GM23338 (cell line): ENCODE measurements at regions not wholly inside any gene's neighbourhood (a gene's known extent, or its start where the extent isn't known, plus 50 kb on each side); places are given as distances from the start of the nearest gene placed in this dataset.

ENCODE experiments used
- ATAC-seq: fragments of 200-7000 bp; cut with Tn5 transposase; 3 replicates; pipeline ENCODE4 v1.9.1; 2020
- DNase-seq: peaks from one replicate; pipeline ENCODE4 v3.0.0-alpha.2; 2015; ENCODE audit warnings: low spot score
- H2AFZ ChIP-seq: fragments of 200-600 bp; sonication (generic); 2 replicates; pipeline ENCODE4 v1.8.0; 2016; ENCODE audit warnings: antibody characterized with exemption, mild to moderate bottlenecking, moderate library complexity
- H3F3A ChIP-seq: fragments of 200-600 bp; sonication (generic); replicated peaks from 2 replicates; pipeline ENCODE4 v1.8.0; 2017; ENCODE audit warnings: antibody characterized with exemption, mixed run types, low read depth
- H3K27ac ChIP-seq: fragments of 200-600 bp; sonication (generic); 2 replicates; pipeline ENCODE4 v1.6.1; 2016; ENCODE audit warnings: low read depth
- H3K27me3 ChIP-seq: fragments of 200-600 bp; sonication (generic); 2 replicates; pipeline ENCODE4 v1.8.0; 2016; ENCODE audit warnings: mild to moderate bottlenecking, mixed run types, moderate library complexity; ENCODE audit not compliant: insufficient read depth
- H3K36me3 ChIP-seq: fragments of 200-600 bp; sonication (generic); 2 replicates; pipeline ENCODE4 v1.8.0; 2016; ENCODE audit warnings: mild to moderate bottlenecking; ENCODE audit not compliant: insufficient read depth
- H3K4me1 ChIP-seq: fragments of 200-600 bp; sonication (generic); 2 replicates; pipeline ENCODE4 v1.8.0; 2016; ENCODE audit warnings: mild to moderate bottlenecking, moderate library complexity; ENCODE audit not compliant: insufficient read depth
- H3K4me2 ChIP-seq: fragments of 200-600 bp; sonication (generic); 2 replicates; pipeline ENCODE4 v1.7.1; 2017; ENCODE audit warnings: mixed run types
- H3K4me3 ChIP-seq: fragments of 200-600 bp; sonication (generic); 2 replicates; pipeline ENCODE4 v1.6.1; 2016; ENCODE audit warnings: mixed run types
- H3K79me2 ChIP-seq: fragments of 200-600 bp; sonication (generic); replicated peaks from 2 replicates; pipeline ENCODE4 v1.8.0; 2017; ENCODE audit warnings: mild to moderate bottlenecking; ENCODE audit not compliant: insufficient read depth
- H3K9me2 ChIP-seq: fragments of 200-600 bp; sonication (generic); 2 replicates; pipeline ENCODE4 v1.8.0; 2017; ENCODE audit not compliant: insufficient read depth
- H4K20me1 ChIP-seq: fragments of 200-600 bp; sonication (generic); replicated peaks from 2 replicates; pipeline ENCODE4 v1.8.0; 2017; ENCODE audit warnings: mild to moderate bottlenecking; ENCODE audit not compliant: insufficient read depth
- H3K27ac Mint-ChIP-seq: 2 replicates; pipeline ENCODE4 v1.8.0; 2020; ENCODE audit warnings: inconsistent platforms, mild to moderate bottlenecking, moderate library complexity, mixed read lengths
- H3K27me3 Mint-ChIP-seq: 3 replicates; pipeline ENCODE4 v1.8.0; 2022; ENCODE audit warnings: low read depth, mild to moderate bottlenecking, moderate library complexity, mixed read lengths, inconsistent platforms; ENCODE audit not compliant: insufficient read depth, poor library complexity
- H3K36me3 Mint-ChIP-seq: 3 replicates; pipeline ENCODE4 v1.8.0; 2021; ENCODE audit warnings: low read depth, mild to moderate bottlenecking, inconsistent platforms, moderate library complexity, mixed read lengths
- H3K4me1 Mint-ChIP-seq: 3 replicates; pipeline ENCODE4 v1.8.0; 2020; ENCODE audit warnings: mild to moderate bottlenecking, inconsistent platforms, mixed read lengths
- H3K4me3 Mint-ChIP-seq: 3 replicates; pipeline ENCODE4 v1.8.0; 2021; ENCODE audit warnings: moderate library complexity, mild to moderate bottlenecking, inconsistent platforms, mixed read lengths
- H3K9me3 Mint-ChIP-seq: 3 replicates; pipeline ENCODE4 v1.8.0; 2020; ENCODE audit warnings: moderate library complexity, mild to moderate bottlenecking, inconsistent platforms, mixed read lengths
- CREB1 ChIP-seq: fragments of 250-450 bp; sonication (Bioruptor Pico); IDR thresholded peaks from 2 replicates; pipeline ENCODE4 v1.5.0; 2020; ENCODE audit warnings: low read depth, mild to moderate bottlenecking, moderate library complexity
- CTCF ChIP-seq, 2 experiments: fragments of 200-600 bp in 1 of 2; sonication (generic) in 1 of 2; conservative IDR thresholded peaks; 2 replicates each; pipeline versions ENCODE4 v1.5.1 to v1.6.1; 2016 to 2017; ENCODE audit warnings: antibody characterized with exemption in 2 of 2, low read depth in 2 of 2, mild to moderate bottlenecking in 2 of 2, moderate library complexity in 1 of 2
- EZH2 ChIP-seq: fragments of 200-600 bp; sonication (generic); IDR thresholded peaks from one replicate; pipeline ENCODE4 v1.8.0; 2017; ENCODE audit warnings: antibody characterized with exemption, mild to moderate bottlenecking, low read depth; ENCODE audit not compliant: unreplicated experiment
- EZH2phosphoT487 ChIP-seq: fragments of 200-600 bp; sonication (generic); IDR thresholded peaks from one replicate; pipeline ENCODE4 v1.8.1; 2018; ENCODE audit warnings: antibody characterized with exemption; ENCODE audit not compliant: unreplicated experiment
- JUNB ChIP-seq: IDR thresholded peaks from one replicate; pipeline ENCODE4 v1.6.1; 2016; ENCODE audit warnings: antibody characterized with exemption; ENCODE audit not compliant: unreplicated experiment
- NANOG ChIP-seq: IDR thresholded peaks from 2 replicates; pipeline ENCODE4 v1.6.1; 2016; ENCODE audit warnings: antibody characterized with exemption, borderline replicate concordance
- POLR2AphosphoS5 ChIP-seq: IDR thresholded peaks from 2 replicates; pipeline ENCODE4 v1.6.1; 2016; ENCODE audit warnings: antibody characterized with exemption, low read depth
- ZNF114 ChIP-seq: fragments of 250-450 bp; sonication (Bioruptor Pico); IDR thresholded peaks from 2 replicates; pipeline ENCODE4 v1.5.0; 2020; ENCODE audit warnings: mild to moderate bottlenecking, moderate library complexity
- ZNF331 ChIP-seq: fragments of 250-450 bp; sonication (Bioruptor Pico); IDR thresholded peaks from 2 replicates; pipeline ENCODE4 v1.5.0; 2020; ENCODE audit warnings: low read depth, mild to moderate bottlenecking, moderate library complexity
- ZNF462 ChIP-seq: fragments of 250-450 bp; sonication (Bioruptor Pico); IDR thresholded peaks from 2 replicates; pipeline ENCODE4 v1.5.0; 2020; ENCODE audit warnings: mild to moderate bottlenecking, moderate library complexity

GRCh38 chr17:14630621-14631020, 329.7 kb downstream of the HS3ST3B1 start:
- Histone ChIP-seq H3K4me3 (no peak overlapping the region), H4K20me1 (no peaks in the 10 kb centered on the region), H3K4me1 (no peaks in the 10 kb centered on the region), H2AFZ (peak overlapping the region; percentile 66; the same call in 1 of the 2 replicates), H3K27me3 (no peaks in the 10 kb centered on the region), H3K36me3 (no peaks in the 10 kb centered on the region), H3K9me2 (peaks cover 17% of the 10 kb centered on the region), H3F3A (no peaks in the 10 kb centered on the region), H3K4me2 (no peak overlapping the region), H3K27ac (no peak overlapping the region), H3K79me2 (no peaks in the 10 kb centered on the region)
- DNase-seq (no peak), ATAC-seq (no peak)
- TF ChIP-seq JUNB = no peak
- TF ChIP-seq NANOG = no peak
- TF ChIP-seq CREB1 (CRISPR knock-in tag) = no peak
- no peak for TF ChIP-seq CTCF (conservative IDR thresholded peaks at IDR 0.05; ENCODE audit: low read depth in 2 of 2)
- TF ChIP-seq ZNF462 (CRISPR knock-in tag) = no peak
- no peak for TF ChIP-seq EZH2phosphoT487
- TF ChIP-seq ZNF114 (CRISPR knock-in tag) = no peak
- TF ChIP-seq POLR2AphosphoS5 = no peak
- no peak for TF ChIP-seq EZH2
- no peak for TF ChIP-seq ZNF331 (CRISPR knock-in tag)
- H3K9me3 Mint-ChIP-seq = peaks cover 3% of the 10 kb centered on the region; the same call in 1 of the 3 replicates
- no peaks in the 10 kb centered on the region for H3K36me3 Mint-ChIP-seq
- H3K4me3 Mint-ChIP-seq = no peak overlapping the region
- no peaks in the 10 kb centered on the region for H3K4me1 Mint-ChIP-seq
- no peak overlapping the region for H3K27ac Mint-ChIP-seq
- no peaks in the 10 kb centered on the region for H3K27me3 Mint-ChIP-seq
